WTC11 (cell line): ENCODE measurements at regions not wholly inside any gene's neighbourhood (a gene's known extent, or its start where the extent isn't known, plus 50 kb on each side); places are given as distances from the start of the nearest gene placed in this dataset.

Experiments
- CBFB ChIP-seq: sonication (generic); formaldehyde crosslinking; IDR thresholded peaks from 2 replicates; pipeline ENCODE4 v1.8.1; 2022; ENCODE audit warnings: mild to moderate bottlenecking, low read depth, missing genetic modification reagents
- JUN ChIP-seq: sonication (generic); formaldehyde crosslinking; IDR thresholded peaks from 2 replicates; pipeline ENCODE4 v1.8.0; 2023; ENCODE audit warnings: mild to moderate bottlenecking, missing genetic modification reagents
- KAT7 ChIP-seq: sonication (generic); formaldehyde crosslinking; IDR thresholded peaks from 2 replicates; pipeline ENCODE4 v1.8.1; 2023; ENCODE audit warnings: missing genetic modification reagents, mild to moderate bottlenecking, borderline replicate concordance
- MAX ChIP-seq: sonication (generic); formaldehyde crosslinking; IDR thresholded peaks from 2 replicates; pipeline ENCODE4 v1.8.0; 2022; ENCODE audit warnings: mild to moderate bottlenecking, missing genetic modification reagents
- TF ChIP-seq, protein P1 (sequence below): fragments of 200-600 bp; IDR thresholded peaks from 2 replicates; pipeline ENCODE4 v1.8.0; 2022; ENCODE audit warnings: antibody characterized with exemption
- TF ChIP-seq, protein P2 (sequence below): sonication (generic); formaldehyde crosslinking; IDR thresholded peaks from 2 replicates; pipeline ENCODE4 v1.8.0; 2022; ENCODE audit warnings: mild to moderate bottlenecking, missing genetic modification reagents

DNA sequence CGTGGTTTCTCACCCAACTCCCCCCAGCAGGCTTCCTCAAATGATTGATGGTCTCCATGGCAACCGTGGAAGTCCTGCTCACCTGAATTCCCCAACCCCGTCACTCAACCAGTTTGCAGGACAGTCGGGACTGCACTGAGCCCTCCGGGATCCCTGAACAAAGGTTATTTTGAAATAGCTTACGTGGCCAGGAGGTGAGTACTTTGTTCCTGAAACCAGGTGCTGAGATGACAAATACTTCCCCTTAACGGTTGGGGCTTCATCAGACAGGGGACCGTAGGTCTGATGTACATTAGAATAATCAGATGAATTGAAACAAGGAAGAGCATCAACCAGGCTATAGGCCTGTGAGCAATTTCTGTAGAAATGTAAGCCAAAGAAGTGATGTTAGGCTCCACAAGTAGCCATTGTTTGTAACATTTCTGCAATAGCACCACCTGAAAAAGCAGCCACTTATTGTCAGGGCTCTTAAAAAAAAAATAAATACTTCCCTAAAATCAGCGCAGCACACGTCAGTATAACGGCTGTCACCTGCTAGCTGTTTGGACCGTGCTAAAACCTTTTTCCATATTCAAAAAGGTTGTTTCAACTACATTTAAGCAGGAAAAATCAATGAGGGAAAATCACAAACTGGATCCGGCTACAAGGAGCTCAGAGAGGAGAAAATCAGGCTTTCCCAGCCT, 206.4 kb upstream of the ID2 start:
- TF ChIP-seq, protein P1, sequence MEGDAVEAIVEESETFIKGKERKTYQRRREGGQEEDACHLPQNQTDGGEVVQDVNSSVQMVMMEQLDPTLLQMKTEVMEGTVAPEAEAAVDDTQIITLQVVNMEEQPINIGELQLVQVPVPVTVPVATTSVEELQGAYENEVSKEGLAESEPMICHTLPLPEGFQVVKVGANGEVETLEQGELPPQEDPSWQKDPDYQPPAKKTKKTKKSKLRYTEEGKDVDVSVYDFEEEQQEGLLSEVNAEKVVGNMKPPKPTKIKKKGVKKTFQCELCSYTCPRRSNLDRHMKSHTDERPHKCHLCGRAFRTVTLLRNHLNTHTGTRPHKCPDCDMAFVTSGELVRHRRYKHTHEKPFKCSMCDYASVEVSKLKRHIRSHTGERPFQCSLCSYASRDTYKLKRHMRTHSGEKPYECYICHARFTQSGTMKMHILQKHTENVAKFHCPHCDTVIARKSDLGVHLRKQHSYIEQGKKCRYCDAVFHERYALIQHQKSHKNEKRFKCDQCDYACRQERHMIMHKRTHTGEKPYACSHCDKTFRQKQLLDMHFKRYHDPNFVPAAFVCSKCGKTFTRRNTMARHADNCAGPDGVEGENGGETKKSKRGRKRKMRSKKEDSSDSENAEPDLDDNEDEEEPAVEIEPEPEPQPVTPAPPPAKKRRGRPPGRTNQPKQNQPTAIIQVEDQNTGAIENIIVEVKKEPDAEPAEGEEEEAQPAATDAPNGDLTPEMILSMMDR: no peak
- TF ChIP-seq JUN (CRISPR knock-in tag): no peak
- TF ChIP-seq CBFB: no peak
- no peak for TF ChIP-seq KAT7 (CRISPR knock-in tag)
- TF ChIP-seq MAX (CRISPR knock-in tag): no peak
- TF ChIP-seq, protein P2, sequence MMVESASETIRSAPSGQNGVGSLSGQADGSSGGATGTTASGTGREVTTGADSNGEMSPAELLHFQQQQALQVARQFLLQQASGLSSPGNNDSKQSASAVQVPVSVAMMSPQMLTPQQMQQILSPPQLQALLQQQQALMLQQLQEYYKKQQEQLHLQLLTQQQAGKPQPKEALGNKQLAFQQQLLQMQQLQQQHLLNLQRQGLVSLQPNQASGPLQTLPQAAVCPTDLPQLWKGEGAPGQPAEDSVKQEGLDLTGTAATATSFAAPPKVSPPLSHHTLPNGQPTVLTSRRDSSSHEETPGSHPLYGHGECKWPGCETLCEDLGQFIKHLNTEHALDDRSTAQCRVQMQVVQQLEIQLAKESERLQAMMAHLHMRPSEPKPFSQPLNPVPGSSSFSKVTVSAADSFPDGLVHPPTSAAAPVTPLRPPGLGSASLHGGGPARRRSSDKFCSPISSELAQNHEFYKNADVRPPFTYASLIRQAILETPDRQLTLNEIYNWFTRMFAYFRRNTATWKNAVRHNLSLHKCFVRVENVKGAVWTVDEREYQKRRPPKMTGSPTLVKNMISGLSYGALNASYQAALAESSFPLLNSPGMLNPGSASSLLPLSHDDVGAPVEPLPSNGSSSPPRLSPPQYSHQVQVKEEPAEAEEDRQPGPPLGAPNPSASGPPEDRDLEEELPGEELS (CRISPR knock-in tag): no peak
